ENCODE measurements at regions not wholly inside any gene's neighbourhood (a gene's known extent, or its start where the extent isn't known, plus 50 kb on each side); places are given as distances from the start of the nearest gene placed in this dataset.

GRCh38 chr18:47485221-47485797 lies 233.8 kb upstream of the SKOR2 start:
- no peak for TF ChIP-seq EZH2 (IDR thresholded peaks at IDR 0.05)
- no peak for TF ChIP-seq POLR2AphosphoS5 (IDR thresholded peaks at IDR 0.05; ENCODE audit: borderline replicate concordance, low read depth, low read length)
